ENCODE measurements at regions not wholly inside any gene's neighbourhood (a gene's known extent, or its start where the extent isn't known, plus 50 kb on each side); places are given as distances from the start of the nearest gene placed in this dataset.

- intact Hi-C loops (cut with micrococcal nuclease), result no loop called here
- Histone ChIP-seq H3K79me2 (ENCODE audit: control insufficient read depth, insufficient read depth, low read length) (no peaks in the 10 kb centered on the region), H3K4me1 (ENCODE audit: control insufficient read depth in 2 of 2, insufficient read depth in 2 of 2, low read length in 2 of 2) (no peaks in the 10 kb centered on the region), H3K36me3 (replicated peaks in 1 of 2; ENCODE audit: control extremely low read depth in 1 of 2, control insufficient read depth in 1 of 2, extremely low read depth in 1 of 2, insufficient read depth in 2 of 2, low read length in 1 of 2) (no peaks in the 10 kb centered on the region), H2AFZ (ENCODE audit: insufficient read depth, low read depth, low read length, poor library complexity, severe bottlenecking) (no peak overlapping the region), H3K4me2 (replicated peaks; ENCODE audit: low read depth, low read length, poor library complexity, severe bottlenecking) (no peak overlapping the region), H3K27ac (ENCODE audit: low read length in 2 of 2) (no peak overlapping the region), H3K4me3 (ENCODE audit: control extremely low read depth in 1 of 5, extremely low read depth in 1 of 5, insufficient read depth in 1 of 5, low read depth in 2 of 5, low read length in 4 of 5) (no peak overlapping the region), H4K20me1 (ENCODE audit: control insufficient read depth, insufficient read depth, low read length, poor library complexity, severe bottlenecking) (no peaks in the 10 kb centered on the region), H3K9me3 (ENCODE audit: control extremely low read depth in 1 of 3, control insufficient read depth in 2 of 3, insufficient read depth in 1 of 3, low read length in 2 of 3) (no peaks in the 10 kb centered on the region), H3K27me3 (replicated peaks in 1 of 4; ENCODE audit: control extremely low read depth in 1 of 4, control insufficient read depth in 3 of 4, insufficient read depth in 4 of 4, low read length in 3 of 4) (no peaks in the 10 kb centered on the region), H3K9ac (ENCODE audit: low read length) (no peak overlapping the region)
- Mint-ChIP-seq H3K27ac (no peak overlapping the region), H3K4me3 (no peak overlapping the region), H3K9me3 (ENCODE audit: insufficient read depth) (no peaks in the 10 kb centered on the region), H3K27me3 (no peaks in the 10 kb centered on the region), H3K4me1 (no peaks in the 10 kb centered on the region)
- no peak for TF ChIP-seq EZH2 (IDR thresholded peaks at IDR 0.05; ENCODE audit: borderline replicate concordance, insufficient read depth, low read depth, low read length, poor library complexity, severe bottlenecking)
- TF ChIP-seq, protein P1, sequence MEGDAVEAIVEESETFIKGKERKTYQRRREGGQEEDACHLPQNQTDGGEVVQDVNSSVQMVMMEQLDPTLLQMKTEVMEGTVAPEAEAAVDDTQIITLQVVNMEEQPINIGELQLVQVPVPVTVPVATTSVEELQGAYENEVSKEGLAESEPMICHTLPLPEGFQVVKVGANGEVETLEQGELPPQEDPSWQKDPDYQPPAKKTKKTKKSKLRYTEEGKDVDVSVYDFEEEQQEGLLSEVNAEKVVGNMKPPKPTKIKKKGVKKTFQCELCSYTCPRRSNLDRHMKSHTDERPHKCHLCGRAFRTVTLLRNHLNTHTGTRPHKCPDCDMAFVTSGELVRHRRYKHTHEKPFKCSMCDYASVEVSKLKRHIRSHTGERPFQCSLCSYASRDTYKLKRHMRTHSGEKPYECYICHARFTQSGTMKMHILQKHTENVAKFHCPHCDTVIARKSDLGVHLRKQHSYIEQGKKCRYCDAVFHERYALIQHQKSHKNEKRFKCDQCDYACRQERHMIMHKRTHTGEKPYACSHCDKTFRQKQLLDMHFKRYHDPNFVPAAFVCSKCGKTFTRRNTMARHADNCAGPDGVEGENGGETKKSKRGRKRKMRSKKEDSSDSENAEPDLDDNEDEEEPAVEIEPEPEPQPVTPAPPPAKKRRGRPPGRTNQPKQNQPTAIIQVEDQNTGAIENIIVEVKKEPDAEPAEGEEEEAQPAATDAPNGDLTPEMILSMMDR (IDR thresholded peaks at IDR 0.05), result no peak
- POLR2A ChIA-PET, result no interaction called here
- 91% methylated on average over 5 of the region's 6 CpGs for WGBS (ENCODE audit: insufficient coverage)
- DNase-seq, result no peak
- CTCF ChIA-PET, result interaction anchor here (1.6 kb wide), 1 partner anchor 22 kb away, joined by 4 read pairs; no protein-coding TSS in a partner anchor
- ATAC-seq (ENCODE audit: low read depth), result no peak
These were observed 98.2 kb upstream of the PMAIP1 start for GRCh38 chr18:59801576-59801975.

DNA sequence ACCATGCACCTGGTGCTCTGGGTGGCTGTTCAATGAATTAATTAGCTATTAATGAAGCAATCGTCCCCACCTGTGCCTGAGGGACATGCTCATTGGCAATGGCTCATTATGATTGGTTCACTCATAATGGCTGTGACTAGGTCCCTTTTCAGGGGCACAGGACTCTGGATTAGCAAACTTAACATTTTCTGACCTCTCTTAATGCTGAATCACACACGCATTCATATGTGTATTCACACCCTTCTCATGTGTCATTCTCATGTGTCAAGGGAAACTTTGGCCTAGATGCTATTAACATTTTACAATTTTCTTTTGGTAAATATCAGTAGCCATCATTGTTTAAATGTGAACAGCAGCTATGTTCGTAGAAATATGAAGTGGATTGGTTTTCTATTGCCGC is 98.9 kb upstream of the PMAIP1 start:
- H3K4me1 ChIP-seq (ENCODE audit: control insufficient read depth in 2 of 2, insufficient read depth in 2 of 2, low read length in 2 of 2), result no peaks in the 10 kb centered on the region
- ATAC-seq (ENCODE audit: low read depth), result no peak
- no peaks in the 10 kb centered on the region for H3K27me3 Mint-ChIP-seq
- CTCF ChIA-PET, result interaction anchor here (1.6 kb wide), 1 partner anchor 23 kb away, joined by 4 read pairs; no protein-coding TSS in a partner anchor
- no peaks in the 10 kb centered on the region for H3K9me3 Mint-ChIP-seq (ENCODE audit: insufficient read depth)
- H3K4me1 Mint-ChIP-seq, result no peaks in the 10 kb centered on the region
- H3K9ac ChIP-seq (ENCODE audit: low read length), result no peak overlapping the region
- intact Hi-C loops (cut with micrococcal nuclease), result no loop called here
- no peaks in the 10 kb centered on the region for H3K9me3 ChIP-seq (ENCODE audit: control extremely low read depth in 1 of 3, control insufficient read depth in 2 of 3, insufficient read depth in 1 of 3, low read length in 2 of 3)
- TF ChIP-seq EZH2 (IDR thresholded peaks at IDR 0.05; ENCODE audit: borderline replicate concordance, insufficient read depth, low read depth, low read length, poor library complexity, severe bottlenecking), result no peak
- TF ChIP-seq, protein P1 (IDR thresholded peaks at IDR 0.05), result no peak
- WGBS (ENCODE audit: insufficient coverage), result 80% methylated on average over 3 of the region's 4 CpGs
- no peak for DNase-seq
- no peak overlapping the region for H3K27ac ChIP-seq (ENCODE audit: low read length in 2 of 2)
- H3K79me2 ChIP-seq (ENCODE audit: control insufficient read depth, insufficient read depth, low read length), result no peaks in the 10 kb centered on the region
- no peak overlapping the region for H3K4me3 Mint-ChIP-seq
- H4K20me1 ChIP-seq (ENCODE audit: control insufficient read depth, insufficient read depth, low read length, poor library complexity, severe bottlenecking), result no peaks in the 10 kb centered on the region
- no peak overlapping the region for H3K27ac Mint-ChIP-seq
- H2AFZ ChIP-seq (ENCODE audit: insufficient read depth, low read depth, low read length, poor library complexity, severe bottlenecking), result no peak overlapping the region
- POLR2A ChIA-PET, result interaction anchor here (0.6 kb wide), 1 partner anchor 395 kb away, joined by 3 read pairs; no protein-coding TSS in a partner anchor
- H3K4me2 ChIP-seq (replicated peaks; ENCODE audit: low read depth, low read length, poor library complexity, severe bottlenecking), result no peak overlapping the region
- H3K27me3 ChIP-seq (replicated peaks in 1 of 4; ENCODE audit: control extremely low read depth in 1 of 4, control insufficient read depth in 3 of 4, insufficient read depth in 4 of 4, low read length in 3 of 4), result no peaks in the 10 kb centered on the region
- no peaks in the 10 kb centered on the region for H3K36me3 ChIP-seq (replicated peaks in 1 of 2; ENCODE audit: control extremely low read depth in 1 of 2, control insufficient read depth in 1 of 2, extremely low read depth in 1 of 2, insufficient read depth in 2 of 2, low read length in 1 of 2)
- H3K4me3 ChIP-seq (ENCODE audit: control extremely low read depth in 1 of 5, extremely low read depth in 1 of 5, insufficient read depth in 1 of 5, low read depth in 2 of 5, low read length in 4 of 5), result no peak overlapping the region
